Esophagus muscularis mucosa (tissue), 3 donors: ENCODE measurements at regions not wholly inside any gene's neighbourhood (a gene's known extent, or its start where the extent isn't known, plus 50 kb on each side); places are given as distances from the start of the nearest gene placed in this dataset.
"Not testable (repeated sequence)": the region's sequence is repeated elsewhere in the genome, so short reads cannot be mapped to it uniquely, and the experiment has no call there.

Source experiments
- CTCF ChIP-seq, 3 experiments: fragments of 200-600 bp in 2 of 3; fragments of 450-650 bp in 1 of 3; sonication (generic) in 2 of 3; IDR thresholded peaks; one replicate each; pipeline ENCODE4 v1.5.1; 2017 to 2019; ENCODE audit warnings: antibody characterized with exemption in 3 of 3, mild to moderate bottlenecking in 2 of 3, moderate library complexity in 1 of 3
- POLR2AphosphoS5 ChIP-seq, 2 donors: sonication (generic); formaldehyde crosslinking; IDR thresholded peaks; one replicate each; pipeline ENCODE4 v1.6.1; 2017; ENCODE audit warnings: antibody characterized with exemption in 2 of 2

- TF ChIP-seq POLR2AphosphoS5, CTCF (IDR thresholded peaks at IDR 0.05): not testable (repeated sequence)
Observed at GRCh38 chr2:113343800-113344199, 65.1 kb upstream of the PAX8 start.
